Stomach (tissue), 4 donors: ENCODE measurements at regions not wholly inside any gene's neighbourhood (a gene's known extent, or its start where the extent isn't known, plus 50 kb on each side); places are given as distances from the start of the nearest gene placed in this dataset.

ENCODE experiments used
- CTCF ChIP-seq, 7 experiments: fragments of 450-650 bp in 4 of 7; fragments of 200-600 bp in 3 of 7; sonication (generic) in 3 of 7; IDR thresholded peaks; one replicate each; pipeline ENCODE4 v1.5.1; 2016 to 2019; ENCODE audit warnings: antibody characterized with exemption in 7 of 7, control low read depth in 2 of 7, mild to moderate bottlenecking in 1 of 7
- EP300 ChIP-seq: sonication (generic); formaldehyde crosslinking; IDR thresholded peaks from one replicate; pipeline ENCODE4 v1.6.1; 2017; ENCODE audit warnings: antibody characterized with exemption
- POLR2A ChIP-seq, 4 donors: fragments of 450-650 bp; IDR thresholded peaks; one replicate each; pipeline ENCODE4 v1.6.1; 2016; ENCODE audit warnings: antibody characterized with exemption in 4 of 4, control low read depth in 2 of 4, mild to moderate bottlenecking in 1 of 4, moderate library complexity in 1 of 4
- POLR2AphosphoS5 ChIP-seq, 3 donors: sonication (generic); formaldehyde crosslinking; IDR thresholded peaks; one replicate each; pipeline ENCODE4 v1.6.1; 2016; ENCODE audit warnings: antibody characterized with exemption in 3 of 3

- no peak for TF ChIP-seq POLR2AphosphoS5 (IDR thresholded peaks at IDR 0.05)
- TF ChIP-seq POLR2A (IDR thresholded peaks at IDR 0.05), result no peak
- TF ChIP-seq CTCF (IDR thresholded peaks at IDR 0.05), result no peak
- TF ChIP-seq EP300, result no peak
These were observed 142.9 kb downstream of the ARRDC3 start for GRCh38 chr5:91240175-91240574.
